PC-9 (cell line): ENCODE measurements at regions not wholly inside any gene's neighbourhood (a gene's known extent, or its start where the extent isn't known, plus 50 kb on each side); places are given as distances from the start of the nearest gene placed in this dataset.

Source experiments
- EZH2 ChIP-seq: fragments of 200-600 bp; sonication (generic); IDR thresholded peaks from 2 replicates; pipeline ENCODE4 v1.8.0; 2017; ENCODE audit warnings: antibody characterized with exemption, low read depth
- TF ChIP-seq, protein P1 (sequence below): fragments of 200-600 bp; sonication (generic); conservative IDR thresholded peaks from 2 replicates; pipeline ENCODE4 v1.6.1; 2017; ENCODE audit warnings: mixed run types, antibody characterized with exemption, mild to moderate bottlenecking, moderate library complexity

DNA sequence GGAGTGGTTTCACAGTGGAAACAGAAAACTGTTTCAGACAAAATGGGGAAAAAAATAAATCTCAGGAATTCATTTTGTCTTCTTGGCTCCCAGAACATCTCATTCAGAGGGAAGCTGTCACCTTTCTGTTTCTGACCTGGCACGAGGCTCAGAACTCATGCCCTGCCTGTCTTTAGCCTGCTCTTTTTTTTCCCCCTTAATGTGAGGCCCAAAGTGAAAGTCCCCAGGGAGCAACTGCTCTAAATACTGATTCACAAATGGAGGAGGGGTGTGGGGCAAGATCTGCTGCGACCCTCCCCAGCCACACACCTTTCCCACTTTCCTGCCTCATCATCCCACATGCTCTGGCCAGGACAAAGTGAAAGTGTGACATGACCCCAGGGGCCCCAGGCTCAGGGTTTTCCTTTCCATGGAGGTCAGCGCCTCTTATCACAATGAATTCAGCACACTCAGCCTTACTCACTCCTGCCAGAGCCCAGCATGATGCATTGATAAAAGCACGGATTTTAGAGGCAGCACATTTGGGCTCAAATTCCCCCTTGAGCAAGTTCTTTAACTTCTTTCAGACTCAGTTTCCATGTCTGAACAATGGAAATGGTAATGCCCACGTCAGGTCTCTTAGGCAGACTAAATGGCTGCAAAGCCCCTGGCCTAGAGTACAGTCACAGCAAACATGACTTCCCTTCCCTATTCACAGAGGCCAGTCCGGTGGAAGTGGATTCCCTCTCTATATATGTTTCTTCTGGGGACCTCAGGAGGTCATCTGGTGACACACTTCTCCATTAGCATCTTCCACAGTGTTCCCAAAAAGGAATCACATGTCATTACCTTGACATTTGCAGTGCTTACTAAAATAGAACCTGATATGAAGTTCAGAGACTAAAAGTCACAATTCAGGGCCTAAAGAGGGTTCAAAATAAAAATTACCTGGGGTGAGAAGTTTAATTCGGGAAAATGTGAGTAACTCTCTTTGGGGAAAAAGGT, 55.3 kb upstream of the TMEM163 start:
- TF ChIP-seq, protein P1, sequence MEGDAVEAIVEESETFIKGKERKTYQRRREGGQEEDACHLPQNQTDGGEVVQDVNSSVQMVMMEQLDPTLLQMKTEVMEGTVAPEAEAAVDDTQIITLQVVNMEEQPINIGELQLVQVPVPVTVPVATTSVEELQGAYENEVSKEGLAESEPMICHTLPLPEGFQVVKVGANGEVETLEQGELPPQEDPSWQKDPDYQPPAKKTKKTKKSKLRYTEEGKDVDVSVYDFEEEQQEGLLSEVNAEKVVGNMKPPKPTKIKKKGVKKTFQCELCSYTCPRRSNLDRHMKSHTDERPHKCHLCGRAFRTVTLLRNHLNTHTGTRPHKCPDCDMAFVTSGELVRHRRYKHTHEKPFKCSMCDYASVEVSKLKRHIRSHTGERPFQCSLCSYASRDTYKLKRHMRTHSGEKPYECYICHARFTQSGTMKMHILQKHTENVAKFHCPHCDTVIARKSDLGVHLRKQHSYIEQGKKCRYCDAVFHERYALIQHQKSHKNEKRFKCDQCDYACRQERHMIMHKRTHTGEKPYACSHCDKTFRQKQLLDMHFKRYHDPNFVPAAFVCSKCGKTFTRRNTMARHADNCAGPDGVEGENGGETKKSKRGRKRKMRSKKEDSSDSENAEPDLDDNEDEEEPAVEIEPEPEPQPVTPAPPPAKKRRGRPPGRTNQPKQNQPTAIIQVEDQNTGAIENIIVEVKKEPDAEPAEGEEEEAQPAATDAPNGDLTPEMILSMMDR, result no peak
- TF ChIP-seq EZH2, result no peak
